Mucosa of rectum (tissue), 2 donors: ENCODE measurements at regions not wholly inside any gene's neighbourhood (a gene's known extent, or its start where the extent isn't known, plus 50 kb on each side); places are given as distances from the start of the nearest gene placed in this dataset.
A peak's percentile ranks its signal among the peaks of the same experiment; 100 is the strongest.

ENCODE experiments used
- H3K27ac ChIP-seq, 2 donors: one replicate each; pipeline ENCODE4 v1.7.0; 2013; ENCODE audit warnings: inconsistent platforms in 2 of 2, low read depth in 2 of 2, low read length in 2 of 2
- H3K27me3 ChIP-seq, 2 donors: one replicate each; pipeline ENCODE4 v1.7.0; 2013; ENCODE audit warnings: low read length in 2 of 2; ENCODE audit not compliant: control insufficient read depth in 2 of 2, insufficient read depth in 2 of 2
- H3K36me3 ChIP-seq, 2 donors: one replicate each; pipeline ENCODE4 v1.7.0; 2013; ENCODE audit warnings: low read length in 2 of 2; ENCODE audit not compliant: control insufficient read depth in 2 of 2, insufficient read depth in 2 of 2
- H3K4me1 ChIP-seq, 2 donors: one replicate each; pipeline ENCODE4 v1.7.0; 2013; ENCODE audit warnings: low read length in 2 of 2, mild to moderate bottlenecking in 1 of 2; ENCODE audit not compliant: control insufficient read depth in 2 of 2, insufficient read depth in 2 of 2
- H3K4me3 ChIP-seq, 2 donors: one replicate each; pipeline ENCODE4 v1.7.0; 2013; ENCODE audit warnings: low read length in 2 of 2
- H3K9ac ChIP-seq, 2 donors: one replicate each; pipeline ENCODE4 v1.7.0; 2013; ENCODE audit warnings: low read length in 2 of 2, low read depth in 1 of 2, mild to moderate bottlenecking in 1 of 2
- H3K9me3 ChIP-seq, 2 donors: one replicate each; pipeline ENCODE4 v1.7.0; 2013; ENCODE audit warnings: low read length in 2 of 2; ENCODE audit not compliant: control insufficient read depth in 2 of 2
- donor health status: healthy.
- donor health status: Normal muscosa, but diverticular disease.

GRCh38 chr1:193487722-193488121 is 301.3 kb upstream of the B3GALT2 start:
- H3K36me3 ChIP-seq = no peaks in the 10 kb centered on the region
- H3K9ac ChIP-seq = no peak overlapping the region
- H3K27ac ChIP-seq = no peak overlapping the region
- H3K27me3 ChIP-seq = no peaks in the 10 kb centered on the region
- no peaks in the 10 kb centered on the region for H3K9me3 ChIP-seq
- H3K4me1 ChIP-seq = no peaks in the 10 kb centered on the region
- H3K4me3 ChIP-seq = no peak overlapping the region

DNA sequence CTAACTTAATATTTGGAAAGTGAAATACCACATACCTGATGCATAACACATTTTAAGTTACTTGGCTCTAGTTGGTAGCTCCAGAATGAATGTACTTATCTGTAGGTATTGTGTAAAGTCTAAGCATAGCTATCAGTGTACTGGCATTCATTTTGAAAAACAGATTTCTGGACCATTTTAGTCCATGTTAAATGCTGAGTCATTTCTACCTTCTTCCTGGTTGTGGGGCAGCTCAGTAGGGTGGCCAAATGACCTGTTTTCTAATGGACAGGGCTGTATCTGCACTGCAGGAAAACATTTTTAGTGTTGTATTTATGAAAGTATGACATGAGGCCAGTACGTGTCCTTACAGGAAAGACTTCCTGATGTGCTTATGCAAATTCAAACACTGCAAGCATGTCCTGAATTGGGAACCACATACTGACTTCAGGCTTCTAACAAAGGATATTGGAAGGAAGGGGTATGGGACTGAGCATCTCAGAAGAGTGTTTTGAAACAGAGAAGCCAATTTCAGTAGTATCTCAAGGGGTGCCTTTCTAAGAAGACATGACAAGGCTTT is 300.3 kb upstream of the B3GALT2 start:
- H3K4me1 ChIP-seq = no peaks in the 10 kb centered on the region
- no peak overlapping the region for H3K4me3 ChIP-seq
- H3K9ac ChIP-seq = no peak overlapping the region
- H3K9me3 ChIP-seq = no peaks in the 10 kb centered on the region
- no peaks in the 10 kb centered on the region for H3K27me3 ChIP-seq
- no peak overlapping the region for H3K27ac ChIP-seq
- H3K36me3 ChIP-seq = no peaks in the 10 kb centered on the region

DNA sequence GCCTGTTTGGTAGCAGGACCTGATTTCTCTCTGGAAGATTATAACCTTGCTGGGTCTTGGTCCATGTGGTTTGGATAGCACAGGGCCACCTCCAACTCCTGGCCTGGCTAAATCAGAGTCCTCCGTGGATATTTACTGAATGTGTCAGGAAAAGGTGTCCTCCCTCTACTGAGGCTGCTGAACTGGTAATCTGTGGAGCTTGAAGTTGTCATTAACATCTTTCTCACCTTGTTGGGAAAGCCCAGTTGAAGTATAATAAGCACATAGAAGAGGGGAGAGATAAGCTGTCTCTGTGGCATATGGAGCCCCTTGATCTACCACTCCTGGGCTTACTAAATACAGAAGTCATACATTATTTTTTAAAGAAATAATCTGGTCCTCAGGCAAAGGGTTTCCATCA is 294.3 kb upstream of the B3GALT2 start:
- Histone ChIP-seq H3K36me3 (no peaks in the 10 kb centered on the region), H3K4me1 (no peaks in the 10 kb centered on the region), H3K27ac (no peak overlapping the region)

DNA sequence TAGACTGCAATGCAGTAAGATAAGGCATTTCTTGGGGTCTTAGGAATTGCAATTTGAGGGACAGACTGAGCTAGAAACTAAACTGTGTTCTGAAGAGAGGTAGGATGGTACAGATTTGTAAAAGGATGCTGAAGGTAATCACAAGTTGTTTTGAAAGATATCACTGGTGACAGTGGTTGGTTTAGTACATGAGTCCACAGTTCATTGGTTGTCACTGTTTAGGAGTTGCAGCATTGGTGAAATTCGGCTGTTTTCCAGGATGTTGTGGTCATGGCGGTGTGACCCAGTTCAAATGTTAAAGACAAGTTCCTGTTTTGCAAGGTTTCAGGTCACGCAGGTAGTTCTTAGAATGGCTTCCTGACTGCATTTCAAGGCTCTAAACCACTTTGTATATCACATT is 292.8 kb upstream of the B3GALT2 start:
- Histone ChIP-seq H3K27ac (peak overlapping the region; percentile 40 to 47), H3K4me1 (no peaks in the 10 kb centered on the region), H3K27me3 (no peaks in the 10 kb centered on the region), H3K4me3 (no peak overlapping the region), H3K9me3 (no peaks in the 10 kb centered on the region), H3K9ac (no peak overlapping the region), H3K36me3 (no peaks in the 10 kb centered on the region)

More for the DNA sequence above, 294.3 kb upstream of the B3GALT2 start:
- H3K9me3 ChIP-seq = no peaks in the 10 kb centered on the region
- H3K27me3 ChIP-seq = no peaks in the 10 kb centered on the region
- H3K4me3 ChIP-seq = no peak overlapping the region
- no peak overlapping the region for H3K9ac ChIP-seq

- Histone ChIP-seq H3K36me3 (no peaks in the 10 kb centered on the region), H3K9me3 (no peaks in the 10 kb centered on the region), H3K4me1 (peaks cover 0 to under 1% of the 10 kb centered on the region in 2 donors), H3K27ac (no peak overlapping the region), H3K4me3 (no peak overlapping the region), H3K9ac (no peak overlapping the region), H3K27me3 (no peaks in the 10 kb centered on the region)
Measured at GRCh38 chr1:193476748-193477147, 290.3 kb upstream of the B3GALT2 start.

DNA sequence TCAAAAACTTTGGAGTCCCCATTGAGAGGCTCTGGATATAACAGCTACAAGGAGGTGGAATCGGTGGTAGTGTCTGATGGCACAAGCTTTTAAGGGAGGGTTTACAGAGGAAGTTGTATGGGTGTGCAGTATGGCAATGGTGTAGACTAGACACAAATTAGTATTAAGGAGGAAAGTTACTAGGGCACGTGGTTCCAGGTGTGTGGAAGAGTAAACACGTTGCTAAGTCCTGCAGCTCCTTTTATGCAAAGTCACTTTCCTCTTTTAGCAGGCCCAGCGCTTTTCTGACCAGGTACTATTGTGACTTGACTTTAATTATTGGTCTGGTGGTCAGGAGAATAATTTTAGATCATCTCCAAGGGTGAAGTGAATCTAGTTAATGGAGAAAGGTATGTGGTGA is 287.5 kb upstream of the B3GALT2 start:
- Histone ChIP-seq H3K4me3 (no peak overlapping the region), H3K27ac (no peak overlapping the region), H3K9me3 (no peaks in the 10 kb centered on the region), H3K9ac (no peak overlapping the region), H3K4me1 (peaks cover 0 to 3% of the 10 kb centered on the region in 2 donors), H3K27me3 (no peaks in the 10 kb centered on the region), H3K36me3 (no peaks in the 10 kb centered on the region)

DNA sequence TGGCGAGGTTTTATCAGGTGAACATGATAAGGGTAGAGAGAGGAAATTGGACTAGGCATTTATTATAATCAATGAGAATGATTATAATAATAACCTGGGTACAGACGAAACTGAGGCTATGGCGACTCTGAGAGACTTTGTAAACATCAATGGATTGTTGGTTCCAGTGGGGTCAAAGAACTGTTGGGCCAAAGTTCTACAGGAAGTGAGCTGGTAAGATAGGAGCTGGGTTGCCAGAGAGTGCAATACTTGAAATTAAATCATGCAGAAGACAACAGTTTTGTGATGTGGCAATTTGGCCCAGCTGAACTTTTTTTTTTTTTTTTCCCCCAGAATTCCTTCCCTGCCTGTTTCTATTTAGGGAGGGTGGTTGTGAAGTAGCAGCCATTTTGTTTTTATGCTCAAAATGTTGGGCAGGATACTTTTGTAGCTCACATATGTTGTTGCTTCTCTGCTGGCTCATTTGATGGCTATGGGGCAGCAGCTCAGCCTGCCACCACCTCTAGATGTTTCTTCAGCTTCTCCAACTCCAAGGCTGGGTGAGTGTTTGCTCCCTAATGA is 286.5 kb upstream of the B3GALT2 start:
- H3K27me3 ChIP-seq = no peaks in the 10 kb centered on the region
- H3K4me3 ChIP-seq = no peak overlapping the region
- H3K9ac ChIP-seq = no peak overlapping the region
- no peak overlapping the region for H3K27ac ChIP-seq
- peaks cover 0 to 3% of the 10 kb centered on the region in 2 donors for H3K4me1 ChIP-seq
- H3K9me3 ChIP-seq = no peaks in the 10 kb centered on the region
- no peaks in the 10 kb centered on the region for H3K36me3 ChIP-seq

GRCh38 chr1:193472430-193472829 is 286.0 kb upstream of the B3GALT2 start:
- Histone ChIP-seq H3K9me3 (no peaks in the 10 kb centered on the region), H3K4me1 (peaks cover 0 to 3% of the 10 kb centered on the region in 2 donors), H3K27me3 (no peaks in the 10 kb centered on the region), H3K9ac (no peak overlapping the region), H3K4me3 (no peak overlapping the region), H3K36me3 (no peaks in the 10 kb centered on the region), H3K27ac (no peak overlapping the region)

DNA sequence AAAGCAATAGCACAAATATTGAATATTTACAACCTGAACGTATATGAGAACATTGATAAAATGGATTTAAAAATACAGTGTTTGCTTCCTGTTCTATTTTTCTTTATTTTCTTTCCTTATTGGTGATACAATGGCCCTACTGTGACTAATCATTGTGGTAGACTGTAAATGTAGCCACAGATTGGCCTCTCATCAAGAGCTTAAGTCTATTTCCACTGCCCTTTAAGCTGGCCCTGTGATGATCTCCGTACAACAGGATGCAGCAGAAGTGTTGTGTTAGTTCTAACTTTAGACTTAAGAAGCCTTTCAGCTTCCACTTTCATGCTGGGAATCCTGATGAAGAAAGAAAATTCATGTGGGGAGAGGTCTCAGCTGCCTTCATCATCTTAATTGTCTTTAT is 285.6 kb upstream of the B3GALT2 start:
- Histone ChIP-seq H3K9me3 (no peaks in the 10 kb centered on the region), H3K27ac (no peak overlapping the region), H3K9ac (no peak overlapping the region), H3K27me3 (no peaks in the 10 kb centered on the region), H3K4me1 (peaks cover 0 to 3% of the 10 kb centered on the region in 2 donors), H3K4me3 (no peak overlapping the region), H3K36me3 (no peaks in the 10 kb centered on the region)

GRCh38 chr1:193463326-193463932 is 277.0 kb upstream of the B3GALT2 start:
- Histone ChIP-seq H3K4me1 (no peaks in the 10 kb centered on the region), H3K9ac (no peak overlapping the region), H3K27ac (no peak overlapping the region), H3K9me3 (no peaks in the 10 kb centered on the region), H3K36me3 (no peaks in the 10 kb centered on the region), H3K27me3 (no peaks in the 10 kb centered on the region), H3K4me3 (no peak overlapping the region)
